ENCODE measurements at regions not wholly inside any gene's neighbourhood (a gene's known extent, or its start where the extent isn't known, plus 50 kb on each side); places are given as distances from the start of the nearest gene placed in this dataset.

DNA sequence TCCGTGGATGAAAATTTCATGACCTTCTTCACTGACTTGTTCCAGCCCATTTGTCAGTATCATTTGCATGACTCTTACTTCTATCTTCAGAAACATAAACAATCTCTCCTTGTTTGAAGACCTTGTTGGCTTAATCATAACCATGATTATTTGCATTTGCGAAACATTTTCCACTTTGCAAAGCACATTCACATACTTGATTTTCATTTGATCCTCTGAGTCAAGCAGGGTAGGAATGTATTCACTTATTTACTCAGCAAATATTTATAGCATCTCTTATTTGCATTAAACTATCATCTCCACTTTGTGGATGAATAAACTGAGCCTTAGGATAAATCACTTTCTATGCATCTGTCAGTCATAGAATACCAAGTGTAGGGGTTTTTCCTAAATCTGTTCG is 343.0 kb upstream of the SGCD start:
- Histone ChIP-seq H3K36me3 (ENCODE audit: control insufficient read depth in 2 of 3, insufficient read depth in 3 of 3, low read length in 3 of 3) (no peaks in the 10 kb centered on the region), H3K9ac (ENCODE audit: low read length in 3 of 3) (no peak overlapping the region), H3K9me3 (ENCODE audit: control insufficient read depth in 2 of 3, insufficient read depth in 1 of 3, low read length in 3 of 3) (no peaks in the 10 kb centered on the region), H3K27ac (ENCODE audit: low read depth in 2 of 2, low read length in 2 of 2) (no peak overlapping the region), H3K4me3 (ENCODE audit: low read length in 3 of 3) (no peak overlapping the region), H3K4me1 (ENCODE audit: control insufficient read depth in 2 of 3, insufficient read depth in 2 of 3, low read depth in 1 of 3, low read length in 3 of 3) (no peaks in the 10 kb centered on the region), H3K27me3 (ENCODE audit: control insufficient read depth, insufficient read depth, low read length) (no peaks in the 10 kb centered on the region)
- FAIRE-seq, result no peak
- no peak for DNase-seq
- no peak for TF ChIP-seq CTCF (IDR thresholded peaks at IDR 0.05; ENCODE audit: borderline replicate concordance, extremely low read depth, insufficient read depth)
- intact Hi-C loops (cut with DNase I), result no loop called here

- DNase-seq, result no peak
- Histone ChIP-seq H3K27ac (ENCODE audit: low read depth in 2 of 2, low read length in 2 of 2) (no peak overlapping the region), H3K36me3 (ENCODE audit: control insufficient read depth in 2 of 3, insufficient read depth in 3 of 3, low read length in 3 of 3) (no peaks in the 10 kb centered on the region), H3K9ac (ENCODE audit: low read length in 3 of 3) (no peak overlapping the region), H3K4me1 (ENCODE audit: control insufficient read depth in 2 of 3, insufficient read depth in 2 of 3, low read depth in 1 of 3, low read length in 3 of 3) (no peaks in the 10 kb centered on the region), H3K27me3 (ENCODE audit: control insufficient read depth, insufficient read depth, low read length) (no peaks in the 10 kb centered on the region), H3K9me3 (ENCODE audit: control insufficient read depth in 2 of 3, insufficient read depth in 1 of 3, low read length in 3 of 3) (no peaks in the 10 kb centered on the region), H3K4me3 (ENCODE audit: low read length in 3 of 3) (no peak overlapping the region)
- intact Hi-C loops (cut with DNase I), result no loop called here
- no peak for FAIRE-seq
- TF ChIP-seq CTCF (IDR thresholded peaks at IDR 0.05; ENCODE audit: borderline replicate concordance, extremely low read depth, insufficient read depth), result no peak
Observed at GRCh38 chr5:155987265-155987810, 339.6 kb upstream of the SGCD start.

- Histone ChIP-seq H3K4me1 (ENCODE audit: control insufficient read depth in 2 of 3, insufficient read depth in 2 of 3, low read depth in 1 of 3, low read length in 3 of 3) (no peaks in the 10 kb centered on the region), H3K9ac (ENCODE audit: low read length in 3 of 3) (no peak overlapping the region), H3K4me3 (ENCODE audit: low read length in 3 of 3) (no peak overlapping the region), H3K27me3 (ENCODE audit: control insufficient read depth, insufficient read depth, low read length) (no peaks in the 10 kb centered on the region), H3K27ac (ENCODE audit: low read depth in 2 of 2, low read length in 2 of 2) (no peak overlapping the region), H3K9me3 (ENCODE audit: control insufficient read depth in 2 of 3, insufficient read depth in 1 of 3, low read length in 3 of 3) (no peaks in the 10 kb centered on the region), H3K36me3 (ENCODE audit: control insufficient read depth in 2 of 3, insufficient read depth in 3 of 3, low read length in 3 of 3) (no peaks in the 10 kb centered on the region)
- FAIRE-seq (no peak), DNase-seq (no peak)
- intact Hi-C loops (cut with DNase I), result no loop called here
- no peak for TF ChIP-seq CTCF (IDR thresholded peaks at IDR 0.05; ENCODE audit: borderline replicate concordance, extremely low read depth, insufficient read depth)
Observed at GRCh38 chr5:155989879-155990278, 337.1 kb upstream of the SGCD start.

DNA sequence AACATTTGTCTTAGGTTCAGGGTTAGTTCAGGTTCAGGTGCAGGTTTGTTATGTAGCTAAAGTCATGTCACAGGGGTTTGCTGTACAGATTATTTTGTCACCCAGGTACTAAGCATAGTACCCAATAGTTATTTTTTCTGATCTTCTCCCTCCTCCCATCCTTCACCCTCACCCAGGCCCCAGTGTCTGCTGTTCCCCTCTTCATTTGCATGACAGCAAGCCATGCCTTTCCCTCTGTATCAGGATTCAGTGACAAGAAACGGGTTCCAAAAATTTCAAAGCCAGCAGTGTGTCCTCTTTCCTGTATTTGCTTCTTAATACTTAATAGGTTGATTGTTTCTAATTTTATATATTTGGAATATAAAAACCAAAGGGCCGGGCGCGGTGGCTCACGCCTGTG is 330.8 kb upstream of the SGCD start:
- no peak for FAIRE-seq
- intact Hi-C loops (cut with DNase I), result no loop called here
- Histone ChIP-seq H3K9ac (ENCODE audit: low read length in 3 of 3) (no peak overlapping the region), H3K4me3 (ENCODE audit: low read length in 3 of 3) (no peak overlapping the region), H3K27me3 (ENCODE audit: control insufficient read depth, insufficient read depth, low read length) (no peaks in the 10 kb centered on the region), H3K4me1 (ENCODE audit: control insufficient read depth in 2 of 3, insufficient read depth in 2 of 3, low read depth in 1 of 3, low read length in 3 of 3) (no peaks in the 10 kb centered on the region), H3K9me3 (ENCODE audit: control insufficient read depth in 2 of 3, insufficient read depth in 1 of 3, low read length in 3 of 3) (no peaks in the 10 kb centered on the region), H3K36me3 (ENCODE audit: control insufficient read depth in 2 of 3, insufficient read depth in 3 of 3, low read length in 3 of 3) (no peaks in the 10 kb centered on the region), H3K27ac (ENCODE audit: low read depth in 2 of 2, low read length in 2 of 2) (no peak overlapping the region)
- no peak for TF ChIP-seq CTCF (IDR thresholded peaks at IDR 0.05; ENCODE audit: borderline replicate concordance, extremely low read depth, insufficient read depth)
- peak in 1 of 5 donors; percentile 51 for DNase-seq

Data from kidney (tissue), 13 donors.